Activated CD4-positive, alpha-beta T cell treated with anti-CD3 and anti-CD28 coated beads, Interleukin-2, amount 10 ng/mL, durations not matched to agents 24 days and 14 days (primary cell): ENCODE measurements at regions not wholly inside any gene's neighbourhood (a gene's known extent, or its start where the extent isn't known, plus 50 kb on each side); places are given as distances from the start of the nearest gene placed in this dataset.

Source experiments
- DNase-seq: peaks from one replicate; pipeline ENCODE4 v3.0.0; 2022
- H3K27ac Mint-ChIP-seq: one replicate; pipeline ENCODE4 v1.8.0; 2022; ENCODE audit warnings: mild to moderate bottlenecking, mixed read lengths
- H3K27me3 Mint-ChIP-seq: one replicate; pipeline ENCODE4 v1.8.0; 2022; ENCODE audit warnings: mixed read lengths
- H3K36me3 Mint-ChIP-seq: one replicate; pipeline ENCODE4 v1.8.0; 2022; ENCODE audit warnings: low read depth, mild to moderate bottlenecking, mixed read lengths
- H3K4me1 Mint-ChIP-seq: one replicate; pipeline ENCODE4 v1.8.0; 2021; ENCODE audit warnings: mixed read lengths
- H3K4me3 Mint-ChIP-seq: one replicate; pipeline ENCODE4 v1.8.0; 2022; ENCODE audit warnings: mild to moderate bottlenecking, moderate library complexity, mixed read lengths
- H3K9me3 Mint-ChIP-seq: one replicate; pipeline ENCODE4 v1.8.0; 2021; ENCODE audit warnings: mixed read lengths
- intact Hi-C: fragments of 100-400 bp; cut with micrococcal nuclease; formaldehyde crosslinking; loops from one replicate; pipeline ENCODE4 v1.15.1; 2023

DNA sequence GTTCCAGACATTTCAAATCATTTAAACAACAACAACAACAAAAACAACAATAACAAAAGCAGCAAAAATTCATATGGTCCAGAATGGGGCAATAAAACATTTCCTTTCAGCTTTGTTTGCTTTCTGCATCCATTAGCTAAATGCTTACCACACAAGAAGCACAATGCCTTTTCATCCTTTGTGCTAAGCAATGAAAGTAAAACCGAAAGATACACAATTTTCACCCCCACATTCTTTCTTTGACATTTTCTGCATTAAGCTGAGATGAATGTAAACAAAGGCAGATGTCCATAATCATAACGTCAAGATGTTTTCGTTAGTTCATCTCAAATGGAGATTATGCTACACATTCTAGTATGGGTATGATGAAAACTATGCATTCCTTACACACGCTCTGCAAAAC lies 568.5 kb downstream of the SLITRK6 start:
- Mint-ChIP-seq H3K27me3 (no peaks in the 10 kb centered on the region), H3K4me1 (no peaks in the 10 kb centered on the region), H3K27ac (no peak overlapping the region), H3K4me3 (no peak overlapping the region), H3K9me3 (no peaks in the 10 kb centered on the region), H3K36me3 (no peaks in the 10 kb centered on the region)
- DNase-seq, result no peak
- intact Hi-C loops, result no loop called here

DNA sequence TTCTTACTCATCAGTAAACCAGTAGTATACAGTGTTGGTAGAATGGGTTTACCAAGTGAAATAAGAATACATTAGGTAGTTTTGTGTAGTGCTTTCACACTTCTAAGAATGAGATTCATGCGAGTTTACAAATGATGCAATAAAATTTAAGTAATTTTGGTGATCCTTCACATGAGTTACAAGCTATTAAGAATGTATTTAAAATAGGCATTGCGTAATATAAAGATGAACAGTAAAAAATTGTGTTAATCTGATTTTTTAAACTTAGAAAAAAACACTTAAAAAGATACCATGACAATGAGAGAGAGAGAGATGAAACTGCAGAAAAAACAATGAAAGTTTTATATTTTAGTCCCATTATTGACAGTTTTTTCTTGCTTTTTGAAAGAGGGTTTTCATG lies 570.5 kb downstream of the SLITRK6 start:
- Mint-ChIP-seq H3K4me3 (no peak overlapping the region), H3K9me3 (no peaks in the 10 kb centered on the region), H3K36me3 (no peaks in the 10 kb centered on the region), H3K27ac (no peak overlapping the region), H3K27me3 (no peaks in the 10 kb centered on the region), H3K4me1 (no peaks in the 10 kb centered on the region)
- intact Hi-C loops, result no loop called here
- no peak for DNase-seq

DNA sequence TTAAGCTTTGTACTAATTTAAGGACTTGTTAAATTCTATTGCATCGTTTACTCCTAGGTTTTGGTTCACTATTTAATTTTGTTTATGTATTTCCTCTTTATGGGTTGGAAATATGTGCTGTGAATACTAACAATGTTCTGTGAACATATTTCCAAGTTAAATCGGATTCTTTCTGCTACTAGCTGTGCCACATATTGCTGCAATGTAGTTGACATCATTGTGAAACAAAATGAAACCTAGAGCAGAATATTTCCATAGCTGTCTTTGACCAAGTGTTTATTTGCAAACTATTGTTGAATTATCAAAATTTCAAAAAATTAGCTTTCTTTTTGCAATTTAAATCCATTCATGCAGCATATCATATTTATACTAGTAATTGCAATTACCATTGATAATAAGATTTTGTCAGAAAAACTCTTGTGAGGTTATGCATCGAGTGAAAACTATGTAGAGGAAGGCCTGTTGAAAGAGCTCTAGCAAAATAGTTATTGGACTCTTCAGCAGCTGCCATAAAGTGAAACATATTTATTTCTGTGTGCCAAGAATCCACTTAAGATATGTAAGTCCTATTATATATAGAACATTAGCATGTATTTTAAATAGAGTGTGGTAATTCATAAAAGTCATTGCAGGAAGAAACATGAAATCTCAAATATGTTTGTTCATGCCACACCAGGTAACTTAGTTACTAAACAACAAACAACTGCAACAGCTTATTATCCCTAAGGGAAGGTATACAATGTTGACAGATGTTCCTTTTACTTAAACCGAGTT lies 575.1 kb downstream of the SLITRK6 start:
- no peak overlapping the region for H3K4me3 Mint-ChIP-seq
- intact Hi-C loops, result no loop called here
- no peaks in the 10 kb centered on the region for H3K4me1 Mint-ChIP-seq
- no peaks in the 10 kb centered on the region for H3K27me3 Mint-ChIP-seq
- H3K9me3 Mint-ChIP-seq, result no peaks in the 10 kb centered on the region
- no peak for DNase-seq
- H3K36me3 Mint-ChIP-seq, result no peaks in the 10 kb centered on the region
- no peak overlapping the region for H3K27ac Mint-ChIP-seq

DNA sequence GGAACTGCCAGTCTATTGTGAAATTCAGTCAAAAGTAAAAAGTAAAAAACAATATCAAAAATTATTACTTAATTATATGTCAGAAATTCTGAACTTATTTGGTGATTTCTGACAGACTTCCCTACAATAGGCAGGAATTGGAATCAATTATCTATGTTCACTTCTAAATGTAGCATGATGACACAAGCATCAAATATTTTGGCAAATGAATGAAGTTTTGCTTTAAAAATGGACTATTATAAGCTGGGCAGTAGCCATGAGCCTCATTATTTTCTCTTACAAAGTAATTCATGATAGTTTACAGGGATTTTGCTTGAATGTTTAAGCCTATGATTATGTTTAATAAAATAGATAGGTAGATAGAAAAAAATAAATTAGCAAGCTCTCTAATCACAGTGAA lies 582.6 kb downstream of the SLITRK6 start:
- H3K27me3 Mint-ChIP-seq, result no peaks in the 10 kb centered on the region
- no peak overlapping the region for H3K4me3 Mint-ChIP-seq
- H3K4me1 Mint-ChIP-seq, result no peaks in the 10 kb centered on the region
- DNase-seq, result no peak
- H3K36me3 Mint-ChIP-seq, result no peaks in the 10 kb centered on the region
- H3K27ac Mint-ChIP-seq, result no peak overlapping the region
- H3K9me3 Mint-ChIP-seq, result no peaks in the 10 kb centered on the region
- intact Hi-C loops, result no loop called here

DNA sequence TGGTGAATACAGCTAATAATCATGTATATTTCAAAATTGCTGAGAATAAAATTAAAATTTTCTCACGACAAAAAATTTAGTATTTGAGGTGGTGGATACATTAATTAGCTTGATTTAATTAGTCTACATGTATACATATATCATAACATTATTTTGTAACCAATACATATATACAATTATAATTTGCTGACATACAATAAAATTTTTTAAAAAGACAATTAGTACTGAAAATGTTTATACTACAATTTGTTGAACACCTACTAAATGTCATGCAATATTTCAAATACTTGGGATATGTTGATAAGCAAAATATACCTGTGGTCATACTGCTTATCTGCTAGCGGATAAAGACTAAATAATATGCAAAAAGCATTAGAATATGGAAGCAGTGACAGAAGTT lies 586.5 kb downstream of the SLITRK6 start:
- Mint-ChIP-seq H3K27ac (no peak overlapping the region), H3K9me3 (peaks cover 6% of the 10 kb centered on the region), H3K4me1 (no peaks in the 10 kb centered on the region), H3K36me3 (no peaks in the 10 kb centered on the region), H3K4me3 (no peak overlapping the region), H3K27me3 (no peaks in the 10 kb centered on the region)
- intact Hi-C loops, result no loop called here
- no peak for DNase-seq

DNA sequence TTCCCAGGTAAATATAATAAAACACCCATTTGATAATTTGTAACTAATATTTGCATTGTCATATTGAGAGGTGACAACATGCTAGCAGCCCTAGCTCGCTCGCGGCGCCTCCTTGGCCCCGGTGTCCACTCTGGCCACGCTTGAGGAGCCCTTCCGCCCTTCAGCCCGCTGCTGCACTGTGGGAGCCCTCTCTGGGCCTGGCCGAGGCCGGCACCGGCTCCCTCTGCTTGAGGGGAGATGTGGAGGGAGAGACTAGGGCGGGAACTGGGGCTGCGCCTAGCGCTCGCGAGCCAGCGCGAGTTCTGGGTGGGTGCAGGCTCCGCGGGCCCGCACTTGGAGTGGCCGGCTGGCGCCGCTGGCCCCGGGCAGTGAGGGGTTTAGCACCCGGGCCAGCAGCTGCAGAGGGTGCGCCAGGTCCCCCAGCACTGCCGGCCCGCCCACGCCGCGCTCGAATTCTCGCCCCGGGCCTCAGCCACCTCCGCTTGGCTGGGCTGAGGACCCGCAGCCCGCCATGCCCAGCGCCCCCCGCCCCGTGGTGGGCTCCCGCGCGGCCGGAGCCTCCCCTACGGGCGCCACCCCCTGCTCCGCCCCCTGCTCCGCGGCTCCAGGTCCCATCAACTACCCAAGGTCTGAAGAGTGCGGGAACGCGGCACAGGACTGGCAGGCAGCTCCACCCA lies 594.4 kb downstream of the SLITRK6 start:
- H3K9me3 Mint-ChIP-seq, result peaks cover 11% of the 10 kb centered on the region
- no peak for DNase-seq
- H3K4me3 Mint-ChIP-seq, result no peak overlapping the region
- H3K4me1 Mint-ChIP-seq, result no peaks in the 10 kb centered on the region
- H3K27ac Mint-ChIP-seq, result no peak overlapping the region
- H3K36me3 Mint-ChIP-seq, result no peaks in the 10 kb centered on the region
- H3K27me3 Mint-ChIP-seq, result no peaks in the 10 kb centered on the region
- intact Hi-C loops, result no loop called here

DNA sequence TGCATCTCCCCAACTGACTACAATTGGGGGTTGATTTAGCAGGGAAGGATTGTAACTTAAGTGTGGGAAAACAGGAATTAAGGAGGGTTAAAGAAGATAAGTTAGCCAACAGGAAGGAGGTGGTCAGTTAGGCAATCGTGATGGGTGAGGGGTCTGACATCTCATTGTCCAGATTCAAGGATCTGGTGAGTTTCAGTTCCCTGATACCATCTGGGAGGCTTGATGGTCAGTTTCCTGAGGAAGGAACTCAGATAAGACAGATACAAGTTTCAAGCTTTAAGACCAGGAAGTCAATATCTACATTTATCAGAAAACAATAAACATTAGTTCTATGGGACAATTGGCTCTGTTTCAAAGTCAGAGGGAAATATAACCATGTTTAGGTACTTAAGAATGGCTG lies 601.8 kb downstream of the SLITRK6 start:
- Mint-ChIP-seq H3K27ac (no peak overlapping the region), H3K27me3 (no peaks in the 10 kb centered on the region), H3K36me3 (no peaks in the 10 kb centered on the region), H3K4me3 (no peak overlapping the region), H3K4me1 (no peaks in the 10 kb centered on the region), H3K9me3 (peaks cover 4% of the 10 kb centered on the region)
- no peak for DNase-seq
- intact Hi-C loops, result no loop called here

DNA sequence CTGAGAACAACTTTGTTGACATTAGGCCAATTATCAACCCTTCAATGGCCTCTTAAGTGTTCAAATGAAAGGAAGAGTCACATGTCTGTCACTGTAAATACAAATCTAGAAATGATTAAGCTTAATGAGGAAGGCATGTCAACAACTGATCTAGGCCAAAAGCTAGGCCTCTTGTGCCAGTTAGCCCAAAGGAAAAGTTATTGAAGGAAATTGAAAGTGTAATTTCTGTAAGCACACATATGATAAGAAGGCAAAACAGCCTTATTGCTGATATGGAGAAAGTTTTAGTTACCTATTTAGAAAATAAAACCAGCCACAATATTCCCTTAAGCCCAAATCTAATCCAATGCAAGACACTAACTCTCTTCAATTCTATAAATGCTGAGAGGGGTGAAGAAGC lies 604.7 kb downstream of the SLITRK6 start:
- no peaks in the 10 kb centered on the region for H3K9me3 Mint-ChIP-seq

DNA sequence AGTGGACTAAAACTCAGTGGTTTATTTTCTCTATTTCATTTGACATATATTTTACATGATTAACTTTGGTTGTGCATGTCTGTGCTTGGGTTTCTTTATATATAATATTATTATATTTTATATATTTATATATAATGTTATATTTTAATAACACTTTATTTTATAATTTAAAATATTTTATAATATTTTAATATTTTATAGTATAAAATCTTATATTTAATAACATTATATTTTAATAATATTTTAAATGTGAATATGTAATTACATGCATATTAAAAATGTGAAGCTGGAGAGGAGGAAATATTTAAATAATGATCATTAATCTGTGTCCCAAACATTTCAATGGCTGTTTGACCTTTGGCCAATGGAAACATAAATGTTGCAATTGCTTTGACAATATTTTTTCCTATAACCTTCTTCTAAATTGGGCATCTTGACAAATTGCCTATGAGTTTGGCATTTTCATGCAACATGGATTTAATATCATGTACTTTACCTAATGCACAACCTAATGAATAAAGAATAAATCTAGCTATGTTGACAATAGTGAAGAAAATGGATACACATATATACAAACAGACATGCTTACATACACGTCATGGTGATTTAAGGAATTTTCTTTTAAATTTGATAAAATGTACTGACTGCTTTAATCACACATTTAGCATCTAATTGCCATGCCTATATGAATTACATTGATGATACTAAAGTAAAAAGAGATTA lies 607.1 kb downstream of the SLITRK6 start:
- no peaks in the 10 kb centered on the region for H3K4me1 Mint-ChIP-seq
- no peak overlapping the region for H3K4me3 Mint-ChIP-seq
- no peaks in the 10 kb centered on the region for H3K36me3 Mint-ChIP-seq
- H3K27ac Mint-ChIP-seq, result no peak overlapping the region
- no peak for DNase-seq
- H3K9me3 Mint-ChIP-seq, result no peaks in the 10 kb centered on the region
- H3K27me3 Mint-ChIP-seq, result no peaks in the 10 kb centered on the region
- intact Hi-C loops, result no loop called here

More for the DNA sequence above, 604.7 kb downstream of the SLITRK6 start:
- H3K36me3 Mint-ChIP-seq, result no peaks in the 10 kb centered on the region
- H3K27ac Mint-ChIP-seq, result no peak overlapping the region
- DNase-seq, result no peak
- no peaks in the 10 kb centered on the region for H3K27me3 Mint-ChIP-seq
- intact Hi-C loops, result no loop called here
- no peaks in the 10 kb centered on the region for H3K4me1 Mint-ChIP-seq
- no peak overlapping the region for H3K4me3 Mint-ChIP-seq

DNA sequence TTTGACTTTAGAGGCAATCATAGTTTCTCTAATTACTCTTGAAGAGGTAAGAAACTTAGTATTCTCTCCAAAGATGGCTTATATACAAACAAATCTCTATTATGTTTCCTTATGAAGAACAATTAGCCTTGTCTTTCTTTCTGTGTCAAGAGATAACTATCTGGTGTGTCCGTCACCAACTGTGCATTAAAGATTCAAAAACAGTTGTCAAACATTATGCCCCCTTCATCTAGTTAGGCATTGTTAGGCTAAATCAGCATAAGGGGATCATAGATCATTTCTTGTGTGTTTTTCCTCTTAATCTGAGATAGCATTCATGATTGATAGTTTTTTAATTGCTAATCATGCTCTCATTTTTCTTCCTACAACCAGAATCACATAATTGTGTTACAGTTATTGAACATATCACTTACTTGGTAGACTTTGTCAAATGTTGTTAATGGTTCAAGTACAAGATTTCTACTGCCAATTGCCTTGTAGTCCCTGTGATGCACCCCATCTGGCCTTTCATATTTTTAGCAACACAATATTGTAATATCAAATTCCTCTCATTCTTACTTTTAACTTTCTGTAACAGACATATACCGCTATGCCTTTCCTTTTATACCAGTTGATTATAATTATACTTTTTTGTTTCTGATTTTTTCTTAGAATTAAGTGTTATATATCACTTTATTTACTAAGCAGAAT lies 612.7 kb downstream of the SLITRK6 start:
- H3K4me1 Mint-ChIP-seq, result no peaks in the 10 kb centered on the region
- no peaks in the 10 kb centered on the region for H3K9me3 Mint-ChIP-seq
- H3K4me3 Mint-ChIP-seq, result no peak overlapping the region
- intact Hi-C loops, result no loop called here
- H3K27me3 Mint-ChIP-seq, result no peaks in the 10 kb centered on the region
- H3K36me3 Mint-ChIP-seq, result no peaks in the 10 kb centered on the region
- no peak for DNase-seq
- no peak overlapping the region for H3K27ac Mint-ChIP-seq

DNA sequence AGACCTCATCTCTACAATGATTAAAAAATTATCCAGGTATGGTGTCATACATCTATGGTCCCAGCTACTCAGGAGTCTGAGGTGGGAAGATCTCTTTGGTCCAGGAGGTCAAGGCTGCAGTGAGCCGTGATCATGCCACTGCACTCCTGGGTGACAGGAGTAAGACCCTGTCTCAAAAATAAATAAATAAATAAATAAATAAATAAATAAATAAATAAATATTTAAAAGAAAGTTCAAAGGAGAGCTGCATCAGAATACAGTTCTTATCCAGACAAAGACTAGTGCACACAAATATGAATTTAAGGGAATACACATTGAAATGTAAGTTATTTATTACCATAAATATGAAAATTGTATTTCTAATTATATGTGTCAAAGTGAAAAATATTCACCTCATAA lies 624.9 kb downstream of the SLITRK6 start:
- no peaks in the 10 kb centered on the region for H3K27me3 Mint-ChIP-seq
- no peaks in the 10 kb centered on the region for H3K36me3 Mint-ChIP-seq
- H3K4me1 Mint-ChIP-seq, result no peaks in the 10 kb centered on the region
- DNase-seq, result no peak
- intact Hi-C loops, result no loop called here
- no peak overlapping the region for H3K4me3 Mint-ChIP-seq
- H3K27ac Mint-ChIP-seq, result no peak overlapping the region
- peaks cover 5% of the 10 kb centered on the region for H3K9me3 Mint-ChIP-seq

DNA sequence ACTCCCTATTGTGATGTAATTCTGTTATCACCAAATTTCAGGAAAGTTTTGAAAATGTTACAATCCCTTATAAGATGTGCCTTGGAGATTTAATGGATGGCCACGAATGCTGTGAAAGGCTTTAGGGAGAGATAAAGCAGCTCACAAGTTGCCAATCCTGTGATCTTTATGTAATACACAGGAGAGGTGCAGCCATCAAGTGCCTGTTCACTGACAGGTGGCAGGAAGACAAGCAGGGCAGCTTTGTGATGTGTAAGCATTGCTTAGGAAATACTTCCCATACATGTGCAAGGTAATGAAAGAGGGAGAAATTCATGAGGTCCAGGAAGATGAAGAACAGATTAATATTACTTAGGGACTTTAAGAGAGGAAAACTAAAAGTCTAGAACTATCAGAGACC lies 628.8 kb downstream of the SLITRK6 start:
- Mint-ChIP-seq H3K27ac (no peak overlapping the region), H3K36me3 (no peaks in the 10 kb centered on the region), H3K27me3 (no peaks in the 10 kb centered on the region), H3K4me3 (no peak overlapping the region), H3K9me3 (no peaks in the 10 kb centered on the region), H3K4me1 (no peaks in the 10 kb centered on the region)
- intact Hi-C loops, result no loop called here
- DNase-seq, result no peak

DNA sequence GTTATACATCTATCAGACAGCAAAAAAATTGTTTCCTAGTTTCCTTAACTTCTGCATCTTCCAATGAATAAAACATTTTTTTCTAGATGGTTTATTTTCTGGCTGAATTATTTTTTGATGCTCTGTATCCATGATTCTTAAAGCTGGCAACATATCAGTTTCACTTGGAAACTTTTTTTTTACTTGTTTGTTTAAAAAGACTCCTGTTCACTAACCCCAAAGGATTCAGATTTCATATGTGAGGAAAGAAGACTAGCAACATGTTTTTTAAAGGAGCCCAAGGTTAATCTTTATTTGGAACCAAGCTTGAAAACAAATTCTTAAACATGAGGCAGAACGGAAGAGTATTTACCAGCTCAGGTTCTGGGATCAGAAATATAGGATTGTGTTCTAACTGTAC lies 632.3 kb downstream of the SLITRK6 start:
- no peak overlapping the region for H3K27ac Mint-ChIP-seq
- H3K27me3 Mint-ChIP-seq, result no peaks in the 10 kb centered on the region
- H3K4me1 Mint-ChIP-seq, result no peaks in the 10 kb centered on the region
- H3K4me3 Mint-ChIP-seq, result no peak overlapping the region
- no peaks in the 10 kb centered on the region for H3K9me3 Mint-ChIP-seq
- H3K36me3 Mint-ChIP-seq, result no peaks in the 10 kb centered on the region
- intact Hi-C loops, result no loop called here
- no peak for DNase-seq

DNA sequence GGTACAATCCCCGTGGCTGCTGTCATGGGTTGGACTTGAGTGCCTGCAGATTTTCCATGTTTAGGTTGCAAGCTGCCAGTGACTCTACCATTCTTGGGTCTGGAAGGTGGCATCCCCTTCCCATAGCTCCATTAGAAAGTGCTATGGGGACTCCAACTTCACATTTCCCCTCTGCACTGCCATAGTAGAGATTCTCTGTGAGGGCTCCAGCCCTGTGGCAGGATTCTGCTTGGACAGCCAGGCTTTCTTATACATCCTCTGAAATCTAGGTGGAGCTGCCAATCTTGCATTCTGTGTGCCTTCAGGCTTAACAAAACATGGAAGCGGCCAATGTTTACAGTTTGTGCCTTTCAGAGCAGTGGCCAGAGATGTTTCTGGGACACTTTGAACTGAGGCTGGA lies 636.2 kb downstream of the SLITRK6 start:
- DNase-seq, result no peak
- no peak overlapping the region for H3K27ac Mint-ChIP-seq
- no peaks in the 10 kb centered on the region for H3K9me3 Mint-ChIP-seq
- no peaks in the 10 kb centered on the region for H3K27me3 Mint-ChIP-seq
- intact Hi-C loops, result no loop called here
- H3K36me3 Mint-ChIP-seq, result no peaks in the 10 kb centered on the region
- H3K4me3 Mint-ChIP-seq, result no peak overlapping the region
- H3K4me1 Mint-ChIP-seq, result no peaks in the 10 kb centered on the region
